Activated naive CD4-positive, alpha-beta T cell treated with anti-CD3 and anti-CD28 coated beads, Interleukin-2, amount 50 U/mL, for 24 hours (primary cell): ENCODE measurements at regions not wholly inside any gene's neighbourhood (a gene's known extent, or its start where the extent isn't known, plus 50 kb on each side); places are given as distances from the start of the nearest gene placed in this dataset.

Source experiments
- H3K27ac Mint-ChIP-seq: one replicate; pipeline ENCODE4 v1.8.0; 2021; ENCODE audit warnings: mild to moderate bottlenecking, mixed read lengths
- H3K27me3 Mint-ChIP-seq: one replicate; pipeline ENCODE4 v1.8.0; 2021; ENCODE audit warnings: mixed read lengths
- H3K36me3 Mint-ChIP-seq: one replicate; pipeline ENCODE4 v1.8.0; 2021; ENCODE audit warnings: mixed read lengths
- H3K4me1 Mint-ChIP-seq: one replicate; pipeline ENCODE4 v1.8.0; 2021; ENCODE audit warnings: mixed read lengths
- H3K4me3 Mint-ChIP-seq: one replicate; pipeline ENCODE4 v1.8.0; 2021; ENCODE audit warnings: mild to moderate bottlenecking, mixed read lengths
- H3K9me3 Mint-ChIP-seq: one replicate; pipeline ENCODE4 v1.8.0; 2021; ENCODE audit warnings: mixed read lengths

- H3K27me3 Mint-ChIP-seq: peaks cover 3% of the 10 kb centered on the region
- no peaks in the 10 kb centered on the region for H3K9me3 Mint-ChIP-seq
- no peak overlapping the region for H3K27ac Mint-ChIP-seq
- H3K4me1 Mint-ChIP-seq: no peaks in the 10 kb centered on the region
- no peak overlapping the region for H3K4me3 Mint-ChIP-seq
- no peaks in the 10 kb centered on the region for H3K36me3 Mint-ChIP-seq
Measured at GRCh38 chr3:105014631-105015030, 352.1 kb upstream of the ALCAM start.

- H3K4me1 Mint-ChIP-seq: no peaks in the 10 kb centered on the region
- no peaks in the 10 kb centered on the region for H3K27me3 Mint-ChIP-seq
- H3K9me3 Mint-ChIP-seq: no peaks in the 10 kb centered on the region
- H3K27ac Mint-ChIP-seq: no peak overlapping the region
- H3K4me3 Mint-ChIP-seq: no peak overlapping the region
- no peaks in the 10 kb centered on the region for H3K36me3 Mint-ChIP-seq
Measured at GRCh38 chr3:105022813-105023212, 343.9 kb upstream of the ALCAM start.

- Mint-ChIP-seq H3K4me1 (no peaks in the 10 kb centered on the region), H3K27ac (no peak overlapping the region), H3K36me3 (no peaks in the 10 kb centered on the region), H3K4me3 (no peak overlapping the region), H3K9me3 (no peaks in the 10 kb centered on the region), H3K27me3 (no peaks in the 10 kb centered on the region)
Measured at GRCh38 chr3:105030211-105030610, 336.5 kb upstream of the ALCAM start.

GRCh38 chr3:105032541-105032940, 334.2 kb upstream of the ALCAM start:
- Mint-ChIP-seq H3K27ac (no peak overlapping the region), H3K4me1 (no peaks in the 10 kb centered on the region), H3K4me3 (no peak overlapping the region), H3K27me3 (no peaks in the 10 kb centered on the region), H3K9me3 (no peaks in the 10 kb centered on the region), H3K36me3 (no peaks in the 10 kb centered on the region)

GRCh38 chr3:105033081-105033480, 333.6 kb upstream of the ALCAM start:
- Mint-ChIP-seq H3K27me3 (no peaks in the 10 kb centered on the region), H3K9me3 (no peaks in the 10 kb centered on the region), H3K36me3 (no peaks in the 10 kb centered on the region), H3K4me1 (no peaks in the 10 kb centered on the region), H3K27ac (no peak overlapping the region), H3K4me3 (no peak overlapping the region)

GRCh38 chr3:105039004-105039403, 327.7 kb upstream of the ALCAM start:
- Mint-ChIP-seq H3K4me1 (no peaks in the 10 kb centered on the region), H3K4me3 (no peak overlapping the region), H3K27ac (no peak overlapping the region), H3K9me3 (no peaks in the 10 kb centered on the region), H3K27me3 (no peaks in the 10 kb centered on the region), H3K36me3 (no peaks in the 10 kb centered on the region)

GRCh38 chr3:105040026-105040622, 326.6 kb upstream of the ALCAM start:
- no peaks in the 10 kb centered on the region for H3K4me1 Mint-ChIP-seq
- H3K4me3 Mint-ChIP-seq: no peak overlapping the region
- no peak overlapping the region for H3K27ac Mint-ChIP-seq
- H3K27me3 Mint-ChIP-seq: peaks cover 1% of the 10 kb centered on the region
- no peaks in the 10 kb centered on the region for H3K36me3 Mint-ChIP-seq
- no peaks in the 10 kb centered on the region for H3K9me3 Mint-ChIP-seq

GRCh38 chr3:105042586-105042985, 324.1 kb upstream of the ALCAM start:
- Mint-ChIP-seq H3K4me1 (no peaks in the 10 kb centered on the region), H3K27ac (no peak overlapping the region), H3K4me3 (no peak overlapping the region), H3K27me3 (peaks cover 1% of the 10 kb centered on the region), H3K9me3 (no peaks in the 10 kb centered on the region), H3K36me3 (no peaks in the 10 kb centered on the region)

GRCh38 chr3:105051111-105051510, 315.6 kb upstream of the ALCAM start:
- no peaks in the 10 kb centered on the region for H3K27me3 Mint-ChIP-seq
- no peaks in the 10 kb centered on the region for H3K9me3 Mint-ChIP-seq
- no peak overlapping the region for H3K4me3 Mint-ChIP-seq
- no peak overlapping the region for H3K27ac Mint-ChIP-seq
- H3K4me1 Mint-ChIP-seq: no peaks in the 10 kb centered on the region
- H3K36me3 Mint-ChIP-seq: no peaks in the 10 kb centered on the region

- no peaks in the 10 kb centered on the region for H3K36me3 Mint-ChIP-seq
- no peaks in the 10 kb centered on the region for H3K9me3 Mint-ChIP-seq
- no peak overlapping the region for H3K27ac Mint-ChIP-seq
- no peaks in the 10 kb centered on the region for H3K27me3 Mint-ChIP-seq
- no peak overlapping the region for H3K4me3 Mint-ChIP-seq
- H3K4me1 Mint-ChIP-seq: no peaks in the 10 kb centered on the region
Measured at GRCh38 chr3:105051972-105052371, 314.7 kb upstream of the ALCAM start.

- Mint-ChIP-seq H3K4me3 (no peak overlapping the region), H3K36me3 (no peaks in the 10 kb centered on the region), H3K4me1 (no peaks in the 10 kb centered on the region), H3K27ac (no peak overlapping the region), H3K9me3 (peaks cover 9% of the 10 kb centered on the region), H3K27me3 (peaks cover under 1% of the 10 kb centered on the region)
Measured at GRCh38 chr3:105062853-105063252, 303.9 kb upstream of the ALCAM start.

GRCh38 chr3:105065895-105066839, 300.5 kb upstream of the ALCAM start:
- Mint-ChIP-seq H3K27me3 (peaks cover 2% of the 10 kb centered on the region), H3K4me3 (no peak overlapping the region), H3K9me3 (peaks cover 10% of the 10 kb centered on the region), H3K4me1 (no peaks in the 10 kb centered on the region), H3K36me3 (no peaks in the 10 kb centered on the region), H3K27ac (no peak overlapping the region)

GRCh38 chr3:105067361-105067760, 299.3 kb upstream of the ALCAM start:
- H3K9me3 Mint-ChIP-seq: peaks cover 10% of the 10 kb centered on the region
- no peak overlapping the region for H3K4me3 Mint-ChIP-seq
- H3K27ac Mint-ChIP-seq: no peak overlapping the region
- no peaks in the 10 kb centered on the region for H3K4me1 Mint-ChIP-seq
- H3K36me3 Mint-ChIP-seq: no peaks in the 10 kb centered on the region
- peaks cover 2% of the 10 kb centered on the region for H3K27me3 Mint-ChIP-seq

- Mint-ChIP-seq H3K4me3 (no peak overlapping the region), H3K36me3 (no peaks in the 10 kb centered on the region), H3K27ac (no peak overlapping the region)
Measured at GRCh38 chr3:105077060-105077822, 289.5 kb upstream of the ALCAM start.

GRCh38 chr3:105083945-105084344, 282.8 kb upstream of the ALCAM start:
- H3K36me3 Mint-ChIP-seq: no peaks in the 10 kb centered on the region

More at GRCh38 chr3:105077060-105077822, 289.5 kb upstream of the ALCAM start:
- no peaks in the 10 kb centered on the region for H3K4me1 Mint-ChIP-seq
- peaks cover 1% of the 10 kb centered on the region for H3K27me3 Mint-ChIP-seq
- H3K9me3 Mint-ChIP-seq: peaks cover 5% of the 10 kb centered on the region

GRCh38 chr3:105085506-105085905, 281.2 kb upstream of the ALCAM start:
- Mint-ChIP-seq H3K9me3 (peaks cover 4% of the 10 kb centered on the region), H3K36me3 (no peaks in the 10 kb centered on the region), H3K27ac (no peak overlapping the region), H3K27me3 (peaks cover 3% of the 10 kb centered on the region), H3K4me3 (no peak overlapping the region), H3K4me1 (no peaks in the 10 kb centered on the region)

More at GRCh38 chr3:105083945-105084344, 282.8 kb upstream of the ALCAM start:
- Mint-ChIP-seq H3K27me3 (peaks cover 2% of the 10 kb centered on the region), H3K9me3 (peaks cover 5% of the 10 kb centered on the region), H3K27ac (no peak overlapping the region), H3K4me3 (no peak overlapping the region), H3K4me1 (no peaks in the 10 kb centered on the region)
